Stimulated activated CD8-positive, alpha-beta memory T cell treated with anti-CD3 and anti-CD28 coated beads, Interleukin-4, amount 100 ng/mL, for 1 hour (primary cell): ENCODE measurements at regions not wholly inside any gene's neighbourhood (a gene's known extent, or its start where the extent isn't known, plus 50 kb on each side); places are given as distances from the start of the nearest gene placed in this dataset.
A peak's percentile ranks its signal among the peaks of the same experiment; 100 is the strongest.
"Not testable (repeated sequence)": the region's sequence is repeated elsewhere in the genome, so short reads cannot be mapped to it uniquely, and the experiment has no call there.

ENCODE experiments used
- DNase-seq, 2 donors: peaks; one replicate each; pipeline ENCODE4 v3.0.0-alpha.2; 2020; ENCODE audit warnings: low read depth in 2 of 2, low spot score in 1 of 2

DNA sequence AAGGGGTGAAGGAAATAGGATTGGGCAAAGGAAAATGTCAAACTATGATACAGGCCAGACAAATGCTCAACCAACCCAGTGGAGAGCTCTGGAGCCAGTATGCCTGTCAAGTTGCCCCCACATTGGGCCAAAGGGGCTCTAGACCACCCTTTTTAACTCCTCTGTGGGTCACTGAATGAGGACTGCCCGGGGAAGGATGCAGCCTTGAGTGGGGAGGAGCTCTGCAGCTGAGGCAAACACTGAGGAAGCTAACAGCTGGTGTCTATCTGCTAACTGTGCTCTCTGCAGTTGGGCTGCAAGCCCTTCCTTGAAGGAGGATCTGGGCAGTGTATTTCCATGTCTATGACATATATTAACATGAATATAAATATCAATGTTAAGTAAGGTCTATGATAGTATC lies 98.4 kb upstream of the PRSS16 start:
- DNase-seq = no peak

DNA sequence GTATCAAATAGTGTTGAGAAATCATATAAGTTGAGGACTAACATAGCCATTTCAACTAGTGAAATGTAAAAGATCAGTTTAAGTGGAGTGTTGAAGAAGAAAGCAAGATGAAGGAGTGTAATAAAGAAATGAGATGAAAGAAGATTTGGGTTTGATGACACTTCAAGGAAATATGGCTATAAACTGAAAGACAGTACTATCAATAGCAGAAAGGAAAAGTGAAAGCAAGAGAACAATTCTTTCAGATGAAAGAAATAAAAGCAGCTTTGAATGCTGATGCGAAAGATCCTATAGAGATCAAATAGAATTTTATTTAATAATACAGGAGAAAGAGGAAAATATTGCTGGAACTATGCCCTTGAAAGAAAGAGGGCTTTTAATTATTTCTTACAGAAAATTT lies 92.8 kb upstream of the PRSS16 start:
- no peak for DNase-seq

- no peak for DNase-seq
These were observed 90.5 kb upstream of the PRSS16 start for GRCh38 chr6:27156874-27157458.

- peak; percentile 47 to 70 for DNase-seq
These were observed 89.8 kb upstream of the PRSS16 start for GRCh38 chr6:27157459-27158315.

GRCh38 chr6:27158316-27158643 lies 89.2 kb upstream of the PRSS16 start:
- DNase-seq = no peak

DNA sequence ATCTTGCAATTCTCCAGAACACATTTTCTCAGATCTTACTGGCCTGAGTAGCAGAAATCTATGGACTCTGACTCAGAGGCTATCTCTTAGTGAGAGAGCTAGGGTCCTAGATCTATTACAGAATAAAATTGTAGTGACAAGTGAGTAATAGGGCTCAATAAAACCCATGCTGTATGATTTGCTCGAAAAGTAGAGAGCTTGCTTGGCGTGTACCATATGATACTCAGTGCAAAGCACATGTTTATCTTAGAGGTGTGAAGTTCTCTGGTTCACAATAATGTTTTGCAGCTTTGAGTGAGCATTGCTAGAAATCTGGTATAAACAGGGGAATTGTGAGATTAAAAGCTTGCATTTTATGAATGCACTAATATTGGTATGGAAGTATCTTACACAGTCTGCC lies 87.8 kb upstream of the PRSS16 start:
- DNase-seq = no peak

GRCh38 chr6:27161115-27161514 lies 86.4 kb upstream of the PRSS16 start:
- DNase-seq = no peak

DNA sequence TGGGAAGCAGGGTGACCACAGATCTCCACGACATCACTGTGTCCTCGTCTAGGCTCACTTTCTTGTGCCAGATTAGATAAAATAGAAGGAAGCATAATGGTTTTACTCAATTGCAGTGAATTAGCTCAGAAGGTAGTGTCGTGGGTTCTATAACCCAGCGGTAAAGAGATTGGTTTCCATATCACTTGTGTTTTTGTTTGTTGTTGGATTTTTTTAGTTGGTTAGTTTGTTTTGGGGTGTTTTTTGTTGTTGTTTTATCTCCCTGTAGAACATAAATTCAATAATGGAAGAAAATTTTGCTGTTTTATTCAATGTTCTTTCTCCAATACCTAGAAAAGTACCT lies 85.9 kb upstream of the PRSS16 start:
- no peak for DNase-seq

DNA sequence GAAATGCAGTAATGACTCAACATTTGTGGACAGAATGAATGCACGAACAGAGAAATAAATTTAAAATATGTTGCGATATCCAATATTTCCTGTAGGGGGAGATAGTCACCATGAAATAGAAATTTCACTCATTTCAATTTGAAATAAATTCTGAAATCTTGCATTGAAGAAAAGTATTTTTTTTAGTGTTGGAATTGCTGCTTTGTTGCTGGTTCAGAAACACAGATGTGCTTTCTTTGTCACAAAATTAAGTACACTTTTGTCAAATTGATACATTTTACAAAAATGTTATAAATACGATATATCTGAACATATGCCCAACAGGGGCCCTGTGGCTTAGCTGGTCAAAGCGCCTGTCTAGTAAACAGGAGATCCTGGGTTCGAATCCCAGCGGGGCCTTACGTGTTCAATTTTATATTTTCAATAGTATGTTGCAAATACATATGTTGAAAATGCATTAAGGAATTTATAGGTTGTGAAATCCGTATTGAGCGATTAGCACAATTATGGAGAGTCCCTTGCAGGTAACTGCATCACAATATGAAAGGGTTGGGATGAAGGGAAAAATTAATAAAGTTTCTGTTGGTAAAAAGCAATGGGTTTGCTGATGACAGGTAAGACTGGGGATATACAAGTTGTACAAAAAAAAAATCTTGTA lies 85.4 kb upstream of the PRSS16 start:
- DNase-seq = no peak

- DNase-seq = no peak
These were observed 83.7 kb upstream of the PRSS16 start for GRCh38 chr6:27163834-27164233.

GRCh38 chr6:27168108-27168507 lies 79.4 kb upstream of the PRSS16 start:
- no peak for DNase-seq

- DNase-seq = no peak
These were observed 78.7 kb upstream of the PRSS16 start for GRCh38 chr6:27168586-27169443.

GRCh38 chr6:27172524-27173231 lies 74.8 kb upstream of the PRSS16 start:
- not testable (repeated sequence) for DNase-seq

DNA sequence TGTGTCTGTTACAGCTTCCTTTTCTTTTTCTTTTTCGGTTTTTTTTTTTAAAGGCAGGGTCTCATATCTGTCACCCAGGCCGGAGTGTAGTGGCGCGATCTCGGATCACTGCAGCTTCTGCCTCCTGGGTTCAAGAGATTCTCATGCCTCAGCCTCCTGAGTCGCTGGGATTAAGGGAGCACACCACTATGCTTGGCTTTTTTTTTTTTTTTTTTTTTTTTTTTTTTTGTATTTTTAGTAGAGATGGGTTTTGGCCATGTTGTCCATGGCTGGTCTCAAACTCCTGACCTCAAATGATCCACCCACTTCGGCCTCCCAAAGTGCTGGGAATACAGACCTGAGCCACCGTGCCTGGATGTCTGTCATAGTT lies 74.3 kb upstream of the PRSS16 start:
- DNase-seq = not testable (repeated sequence)

DNA sequence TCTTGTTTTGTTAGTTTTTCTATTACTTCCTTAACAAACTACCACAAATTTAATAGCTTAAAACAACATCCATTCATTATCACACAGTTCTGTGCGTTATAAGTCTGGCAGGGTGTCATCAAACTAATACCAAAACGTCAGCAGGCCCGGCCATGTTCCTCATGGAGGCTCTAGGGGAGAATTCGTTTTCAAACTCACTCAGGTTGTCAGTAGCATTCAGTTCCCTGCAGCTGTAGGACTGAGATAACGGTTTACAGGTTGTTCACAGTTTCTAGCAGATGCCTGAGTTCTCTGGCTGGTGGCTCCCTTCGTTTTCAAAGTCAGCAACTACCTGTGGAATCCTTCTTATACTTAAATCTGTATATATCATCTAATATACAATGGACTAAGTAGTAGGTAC lies 72.5 kb upstream of the PRSS16 start:
- no peak for DNase-seq

DNA sequence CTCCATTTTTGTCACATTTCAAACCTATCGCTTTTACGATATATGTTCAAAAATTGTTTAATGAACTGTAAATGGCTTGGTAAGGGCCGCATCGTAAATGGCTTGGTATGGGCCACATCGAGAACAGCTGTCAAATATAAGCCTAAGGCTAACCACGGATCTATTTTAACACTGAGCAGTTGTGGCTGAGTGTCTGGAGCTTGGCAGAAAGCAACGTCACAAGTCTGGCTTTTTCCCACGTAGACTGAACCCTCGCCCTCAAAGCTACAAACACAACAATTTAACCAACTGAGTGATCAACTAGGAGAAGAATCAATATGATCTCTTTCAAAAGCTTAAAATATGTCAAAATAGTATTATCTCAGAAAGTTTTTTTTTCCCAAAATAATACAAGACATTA lies 71.4 kb upstream of the PRSS16 start:
- no peak for DNase-seq

GRCh38 chr6:27176523-27177484 lies 70.7 kb upstream of the PRSS16 start:
- peak in 1 of 2 donors; percentile 52 for DNase-seq

- peak; percentile 26 to 46 for DNase-seq
These were observed 69.8 kb upstream of the PRSS16 start for GRCh38 chr6:27177485-27178406.

GRCh38 chr6:27178407-27178730 lies 69.1 kb upstream of the PRSS16 start:
- no peak for DNase-seq
